NCI-H2227 (cell line): ENCODE measurements at regions not wholly inside any gene's neighbourhood (a gene's known extent, or its start where the extent isn't known, plus 50 kb on each side); places are given as distances from the start of the nearest gene placed in this dataset.

ENCODE experiments used
- DNase-seq: peaks from one replicate; lab custom pipeline; 2025; ENCODE audit not compliant: unreplicated experiment; lab: John Stamatoyannopoulos, UW

- no peak for DNase-seq
These were observed 331.5 kb downstream of the PRDM2 start for GRCh38 chr1:14031461-14031860.

- DNase-seq, result no peak
These were observed 334.5 kb downstream of the PRDM2 start for GRCh38 chr1:14034506-14034905.

GRCh38 chr1:14037101-14037847 lies 337.3 kb downstream of the PRDM2 start:
- DNase-seq, result no peak

GRCh38 chr1:14039582-14040430 lies 339.8 kb downstream of the PRDM2 start:
- no peak for DNase-seq

- DNase-seq, result no peak
These were observed 350.0 kb downstream of the PRDM2 start for GRCh38 chr1:14049965-14050364.

- DNase-seq, result no peak
These were observed 355.6 kb downstream of the PRDM2 start for GRCh38 chr1:14055442-14056223.

- no peak for DNase-seq
These were observed 357.7 kb downstream of the PRDM2 start for GRCh38 chr1:14057640-14058039.

- DNase-seq, result no peak
These were observed 361.2 kb downstream of the PRDM2 start for GRCh38 chr1:14061204-14061603.

- DNase-seq, result no peak
These were observed 361.7 kb downstream of the PRDM2 start for GRCh38 chr1:14061722-14062121.

- DNase-seq, result no peak
These were observed 362.7 kb downstream of the PRDM2 start for GRCh38 chr1:14062669-14063068.

GRCh38 chr1:14064649-14065442 lies 364.9 kb downstream of the PRDM2 start:
- no peak for DNase-seq

GRCh38 chr1:14065486-14065885 lies 365.5 kb downstream of the PRDM2 start:
- DNase-seq, result no peak

- no peak for DNase-seq
These were observed 367.0 kb downstream of the PRDM2 start for GRCh38 chr1:14067036-14067435.

- DNase-seq, result no peak
These were observed 367.7 kb downstream of the PRDM2 start for GRCh38 chr1:14067711-14068110.

- no peak for DNase-seq
These were observed 371.6 kb downstream of the PRDM2 start for GRCh38 chr1:14071581-14071980.

GRCh38 chr1:14080653-14081052 lies 380.7 kb downstream of the PRDM2 start:
- no peak for DNase-seq

- no peak for DNase-seq
These were observed 382.3 kb downstream of the PRDM2 start for GRCh38 chr1:14082331-14082730.

- DNase-seq, result no peak
These were observed 383.3 kb downstream of the PRDM2 start for GRCh38 chr1:14083277-14083676.

- no peak for DNase-seq
These were observed 383.7 kb downstream of the PRDM2 start for GRCh38 chr1:14083706-14084105.

- DNase-seq, result no peak
These were observed 390.1 kb downstream of the PRDM2 start for GRCh38 chr1:14090062-14090461.

GRCh38 chr1:14090531-14090930 lies 390.5 kb downstream of the PRDM2 start:
- DNase-seq, result no peak
